ENCODE measurements at regions not wholly inside any gene's neighbourhood (a gene's known extent, or its start where the extent isn't known, plus 50 kb on each side); places are given as distances from the start of the nearest gene placed in this dataset.

DNA sequence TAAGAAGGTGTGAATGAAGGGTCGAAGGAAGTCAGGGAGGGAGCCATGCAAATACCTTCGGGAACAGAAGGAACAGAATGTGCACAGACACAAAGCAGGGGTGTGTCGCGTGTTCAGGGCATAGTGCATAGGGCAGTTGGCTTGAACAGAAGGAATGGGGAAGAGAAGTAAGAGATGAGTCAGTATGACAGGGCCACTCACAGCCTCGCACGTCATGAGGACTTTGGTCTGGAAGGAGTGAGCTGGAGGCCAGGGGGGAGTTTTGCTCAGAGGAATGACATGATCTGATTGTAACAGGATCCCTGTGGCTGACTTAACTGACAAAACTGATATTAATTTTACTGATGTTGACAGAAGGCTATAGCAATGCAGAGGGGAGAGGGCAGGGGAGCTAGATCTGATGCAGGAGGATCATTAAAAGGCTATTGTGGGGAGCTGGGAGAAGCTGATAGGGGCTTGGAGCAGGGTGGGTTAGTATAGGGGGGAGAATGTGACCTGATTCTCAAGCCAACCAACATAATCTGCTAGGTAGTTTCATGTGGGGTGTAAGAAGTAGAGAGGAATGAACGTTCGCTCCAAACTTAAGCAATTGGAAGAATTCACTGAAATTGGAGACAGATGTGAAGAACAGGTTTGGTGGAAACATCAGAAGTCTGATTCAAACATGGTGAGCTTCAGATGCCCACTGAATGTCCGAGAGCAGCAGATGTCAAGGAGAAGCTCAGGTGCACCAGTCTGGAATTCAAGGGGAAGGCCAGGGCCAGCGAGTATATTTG is 60.4 kb upstream of the COPS8 start (continued):
- TF ChIP-seq, protein P1, sequence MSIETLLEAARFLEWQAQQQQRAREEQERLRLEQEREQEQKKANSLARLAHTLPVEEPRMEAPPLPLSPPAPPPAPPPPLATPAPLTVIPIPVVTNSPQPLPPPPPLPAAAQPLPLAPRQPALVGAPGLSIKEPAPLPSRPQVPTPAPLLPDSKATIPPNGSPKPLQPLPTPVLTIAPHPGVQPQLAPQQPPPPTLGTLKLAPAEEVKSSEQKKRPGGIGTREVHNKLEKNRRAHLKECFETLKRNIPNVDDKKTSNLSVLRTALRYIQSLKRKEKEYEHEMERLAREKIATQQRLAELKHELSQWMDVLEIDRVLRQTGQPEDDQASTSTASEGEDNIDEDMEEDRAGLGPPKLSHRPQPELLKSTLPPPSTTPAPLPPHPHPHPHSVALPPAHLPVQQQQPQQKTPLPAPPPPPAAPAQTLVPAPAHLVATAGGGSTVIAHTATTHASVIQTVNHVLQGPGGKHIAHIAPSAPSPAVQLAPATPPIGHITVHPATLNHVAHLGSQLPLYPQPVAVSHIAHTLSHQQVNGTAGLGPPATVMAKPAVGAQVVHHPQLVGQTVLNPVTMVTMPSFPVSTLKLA (IDR thresholded peaks at IDR 0.05), result no peak; the same call in none of the 2 replicates
- TF ChIP-seq ZNF232 (CRISPR knock-in tag; IDR thresholded peaks at IDR 0.05; ENCODE audit: borderline replicate concordance) (no peak), ZC3H4 (CRISPR knock-in tag; IDR thresholded peaks at IDR 0.05; ENCODE audit: borderline replicate concordance) (no peak), ZFP36 (IDR thresholded peaks at IDR 0.05; ENCODE audit: borderline replicate concordance, low read depth, low read length, partially characterized antibody) (no peak), MIER3 (CRISPR knock-in tag; IDR thresholded peaks at IDR 0.05; ENCODE audit: borderline replicate concordance) (0 out of 2 replicates have a peak, but pooled peaks have one; percentile 25), MIER2 (CRISPR knock-in tag; IDR thresholded peaks at IDR 0.05) (no peak), ZFP82 (CRISPR knock-in tag; IDR thresholded peaks at IDR 0.05; ENCODE audit: borderline replicate concordance) (no peak), KDM5B (CRISPR knock-in tag; IDR thresholded peaks at IDR 0.05; ENCODE audit: borderline replicate concordance) (no peak), PHF8 (CRISPR knock-in tag; IDR thresholded peaks at IDR 0.05) (no peak), KMT2A (CRISPR knock-in tag; IDR thresholded peaks at IDR 0.05) (no peak), HOXA5 (CRISPR knock-in tag; IDR thresholded peaks at IDR 0.05) (no peak), KLF13 (CRISPR knock-in tag; IDR thresholded peaks at IDR 0.05) (no peak), ZNF331 (CRISPR knock-in tag; IDR thresholded peaks at IDR 0.05) (no peak), CEBPB (IDR thresholded peaks at IDR 0.05; ENCODE audit: borderline replicate concordance, low read depth, low read length) (no peak), ARNT (IDR thresholded peaks at IDR 0.05) (no peak), NRL (CRISPR knock-in tag; IDR thresholded peaks at IDR 0.05; ENCODE audit: borderline replicate concordance) (no peak)
- TF ChIP-seq, protein P2, sequence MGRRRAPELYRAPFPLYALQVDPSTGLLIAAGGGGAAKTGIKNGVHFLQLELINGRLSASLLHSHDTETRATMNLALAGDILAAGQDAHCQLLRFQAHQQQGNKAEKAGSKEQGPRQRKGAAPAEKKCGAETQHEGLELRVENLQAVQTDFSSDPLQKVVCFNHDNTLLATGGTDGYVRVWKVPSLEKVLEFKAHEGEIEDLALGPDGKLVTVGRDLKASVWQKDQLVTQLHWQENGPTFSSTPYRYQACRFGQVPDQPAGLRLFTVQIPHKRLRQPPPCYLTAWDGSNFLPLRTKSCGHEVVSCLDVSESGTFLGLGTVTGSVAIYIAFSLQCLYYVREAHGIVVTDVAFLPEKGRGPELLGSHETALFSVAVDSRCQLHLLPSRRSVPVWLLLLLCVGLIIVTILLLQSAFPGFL (CRISPR knock-in tag; IDR thresholded peaks at IDR 0.05), result no peak
- TF ChIP-seq, protein P3, sequence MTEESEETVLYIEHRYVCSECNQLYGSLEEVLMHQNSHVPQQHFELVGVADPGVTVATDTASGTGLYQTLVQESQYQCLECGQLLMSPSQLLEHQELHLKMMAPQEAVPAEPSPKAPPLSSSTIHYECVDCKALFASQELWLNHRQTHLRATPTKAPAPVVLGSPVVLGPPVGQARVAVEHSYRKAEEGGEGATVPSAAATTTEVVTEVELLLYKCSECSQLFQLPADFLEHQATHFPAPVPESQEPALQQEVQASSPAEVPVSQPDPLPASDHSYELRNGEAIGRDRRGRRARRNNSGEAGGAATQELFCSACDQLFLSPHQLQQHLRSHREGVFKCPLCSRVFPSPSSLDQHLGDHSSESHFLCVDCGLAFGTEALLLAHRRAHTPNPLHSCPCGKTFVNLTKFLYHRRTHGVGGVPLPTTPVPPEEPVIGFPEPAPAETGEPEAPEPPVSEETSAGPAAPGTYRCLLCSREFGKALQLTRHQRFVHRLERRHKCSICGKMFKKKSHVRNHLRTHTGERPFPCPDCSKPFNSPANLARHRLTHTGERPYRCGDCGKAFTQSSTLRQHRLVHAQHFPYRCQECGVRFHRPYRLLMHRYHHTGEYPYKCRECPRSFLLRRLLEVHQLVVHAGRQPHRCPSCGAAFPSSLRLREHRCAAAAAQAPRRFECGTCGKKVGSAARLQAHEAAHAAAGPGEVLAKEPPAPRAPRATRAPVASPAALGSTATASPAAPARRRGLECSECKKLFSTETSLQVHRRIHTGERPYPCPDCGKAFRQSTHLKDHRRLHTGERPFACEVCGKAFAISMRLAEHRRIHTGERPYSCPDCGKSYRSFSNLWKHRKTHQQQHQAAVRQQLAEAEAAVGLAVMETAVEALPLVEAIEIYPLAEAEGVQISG (CRISPR knock-in tag; IDR thresholded peaks at IDR 0.05), result no peak
- TF ChIP-seq, protein P4, sequence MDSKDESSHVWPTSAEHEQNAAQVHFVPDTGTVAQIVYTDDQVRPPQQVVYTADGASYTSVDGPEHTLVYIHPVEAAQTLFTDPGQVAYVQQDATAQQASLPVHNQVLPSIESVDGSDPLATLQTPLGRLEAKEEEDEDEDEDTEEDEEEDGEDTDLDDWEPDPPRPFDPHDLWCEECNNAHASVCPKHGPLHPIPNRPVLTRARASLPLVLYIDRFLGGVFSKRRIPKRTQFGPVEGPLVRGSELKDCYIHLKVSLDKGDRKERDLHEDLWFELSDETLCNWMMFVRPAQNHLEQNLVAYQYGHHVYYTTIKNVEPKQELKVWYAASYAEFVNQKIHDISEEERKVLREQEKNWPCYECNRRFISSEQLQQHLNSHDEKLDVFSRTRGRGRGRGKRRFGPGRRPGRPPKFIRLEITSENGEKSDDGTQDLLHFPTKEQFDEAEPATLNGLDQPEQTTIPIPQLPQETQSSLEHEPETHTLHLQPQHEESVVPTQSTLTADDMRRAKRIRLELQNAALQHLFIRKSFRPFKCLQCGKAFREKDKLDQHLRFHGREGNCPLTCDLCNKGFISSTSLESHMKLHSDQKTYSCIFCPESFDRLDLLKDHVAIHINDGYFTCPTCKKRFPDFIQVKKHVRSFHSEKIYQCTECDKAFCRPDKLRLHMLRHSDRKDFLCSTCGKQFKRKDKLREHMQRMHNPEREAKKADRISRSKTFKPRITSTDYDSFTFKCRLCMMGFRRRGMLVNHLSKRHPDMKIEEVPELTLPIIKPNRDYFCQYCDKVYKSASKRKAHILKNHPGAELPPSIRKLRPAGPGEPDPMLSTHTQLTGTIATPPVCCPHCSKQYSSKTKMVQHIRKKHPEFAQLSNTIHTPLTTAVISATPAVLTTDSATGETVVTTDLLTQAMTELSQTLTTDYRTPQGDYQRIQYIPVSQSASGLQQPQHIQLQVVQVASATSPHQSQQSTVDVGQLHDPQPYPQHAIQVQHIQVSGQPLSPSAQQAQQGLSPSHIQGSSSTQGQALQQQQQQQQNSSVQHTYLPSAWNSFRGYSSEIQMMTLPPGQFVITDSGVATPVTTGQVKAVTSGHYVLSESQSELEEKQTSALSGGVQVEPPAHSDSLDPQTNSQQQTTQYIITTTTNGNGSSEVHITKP (CRISPR knock-in tag; IDR thresholded peaks at IDR 0.05; ENCODE audit: low read depth), result no peak
- TF ChIP-seq, protein P5, sequence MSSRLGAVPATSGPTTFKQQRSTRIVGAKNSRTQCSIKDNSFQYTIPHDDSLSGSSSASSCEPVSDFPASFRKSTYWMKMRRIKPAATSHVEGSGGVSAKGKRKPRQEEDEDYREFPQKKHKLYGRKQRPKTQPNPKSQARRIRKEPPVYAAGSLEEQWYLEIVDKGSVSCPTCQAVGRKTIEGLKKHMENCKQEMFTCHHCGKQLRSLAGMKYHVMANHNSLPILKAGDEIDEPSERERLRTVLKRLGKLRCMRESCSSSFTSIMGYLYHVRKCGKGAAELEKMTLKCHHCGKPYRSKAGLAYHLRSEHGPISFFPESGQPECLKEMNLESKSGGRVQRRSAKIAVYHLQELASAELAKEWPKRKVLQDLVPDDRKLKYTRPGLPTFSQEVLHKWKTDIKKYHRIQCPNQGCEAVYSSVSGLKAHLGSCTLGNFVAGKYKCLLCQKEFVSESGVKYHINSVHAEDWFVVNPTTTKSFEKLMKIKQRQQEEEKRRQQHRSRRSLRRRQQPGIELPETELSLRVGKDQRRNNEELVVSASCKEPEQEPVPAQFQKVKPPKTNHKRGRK (CRISPR knock-in tag; IDR thresholded peaks at IDR 0.05), result no peak

All from HepG2 (cell line).